Fibroblast of lung (primary cell): ENCODE measurements at regions not wholly inside any gene's neighbourhood (a gene's known extent, or its start where the extent isn't known, plus 50 kb on each side); places are given as distances from the start of the nearest gene placed in this dataset.

Source experiments
- CTCF ChIP-seq, 2 donors: IDR thresholded peaks in 1 of 2; conservative IDR thresholded peaks in 1 of 2; 1 replicate in 1 of 2; 2 replicates in 1 of 2; pipeline ENCODE4 v1.5.1; 2011 to 2012; ENCODE audit warnings: low read length in 2 of 2, control low read depth in 1 of 2, inconsistent platforms in 1 of 2, low read depth in 1 of 2, mild to moderate bottlenecking in 1 of 2
- EZH2 ChIP-seq: IDR thresholded peaks from 2 replicates; pipeline ENCODE4 v1.5.1; 2012; ENCODE audit warnings: low read length, control low read depth, mild to moderate bottlenecking; ENCODE audit errors: missing control alignments

- TF ChIP-seq CTCF (conservative IDR thresholded peaks at IDR 0.05 in 1 of 2, IDR thresholded peaks at IDR 0.05 in 1 of 2; ENCODE audit: low read depth in 1 of 2, low read length in 2 of 2) (no peak), EZH2 (no peak)
Observed at GRCh38 chr10:4775808-4776207, 50.2 kb upstream of the AKR1E2 start.
